NCI-H510A treated with DMSO at 0.1 percent for 48 hours (cell line): ENCODE measurements at regions not wholly inside any gene's neighbourhood (a gene's known extent, or its start where the extent isn't known, plus 50 kb on each side); places are given as distances from the start of the nearest gene placed in this dataset.

Experiments used
- DNase-seq: peaks from one replicate; lab custom pipeline; 2025; lab: John Stamatoyannopoulos, UW

DNA sequence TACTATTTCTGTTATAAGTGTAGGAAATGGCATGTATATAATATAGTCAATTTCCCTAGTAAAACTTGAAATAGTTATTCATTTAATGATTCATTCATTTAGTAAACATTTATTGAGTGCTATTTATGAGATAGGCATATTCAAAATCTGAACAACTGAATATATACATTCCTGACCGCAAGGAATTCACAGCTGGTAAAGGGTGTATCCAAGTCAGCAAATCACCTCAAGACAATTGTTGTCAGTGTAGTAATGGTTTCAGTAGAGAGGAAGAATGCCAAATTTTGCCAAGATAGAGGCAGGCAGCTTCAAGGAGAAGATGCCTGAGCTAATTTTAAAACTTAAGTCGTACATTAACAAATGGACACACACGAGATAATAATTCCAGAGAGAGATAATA is 89.8 kb upstream of the CHST9 start:
- DNase-seq = no peak

DNA sequence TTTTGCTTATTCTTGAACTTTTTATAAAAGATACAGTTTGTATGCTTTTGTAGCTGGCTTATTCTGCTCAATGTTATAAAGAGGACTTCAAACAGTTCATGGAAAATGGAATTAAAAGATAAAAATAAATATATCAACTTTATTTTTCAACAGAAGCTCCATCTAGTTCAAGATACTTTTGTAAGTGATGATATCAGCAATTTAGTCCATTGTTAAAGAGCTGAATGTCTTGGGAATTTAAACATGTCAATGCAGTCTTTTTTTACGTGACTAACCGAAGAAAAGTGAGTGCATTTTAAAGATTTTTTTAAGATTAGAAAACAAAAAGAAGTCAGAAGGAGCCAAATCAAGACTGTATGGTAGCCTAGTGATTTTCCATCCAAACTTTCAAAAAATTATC is 85.4 kb upstream of the CHST9 start:
- DNase-seq = no peak

DNA sequence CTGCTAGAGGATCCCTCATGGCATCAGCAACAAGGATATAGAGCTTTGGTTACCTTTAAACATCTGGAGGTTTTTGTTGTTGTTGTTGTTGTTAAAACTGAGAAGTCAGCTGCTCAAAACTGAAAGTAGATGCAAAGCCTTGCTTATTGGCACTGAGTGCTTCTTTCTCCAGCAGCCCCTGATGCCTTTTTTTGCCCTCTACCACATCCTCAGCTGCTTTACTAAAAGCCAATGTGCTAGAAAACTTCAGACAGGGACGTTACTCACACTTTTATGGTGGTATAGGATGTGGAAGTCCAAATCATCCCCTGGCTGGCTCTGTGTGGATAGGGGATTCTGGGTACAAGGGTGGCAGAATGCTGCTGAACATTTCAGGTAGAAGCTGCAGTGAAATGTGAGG is 78.3 kb upstream of the CHST9 start:
- DNase-seq = no peak

DNA sequence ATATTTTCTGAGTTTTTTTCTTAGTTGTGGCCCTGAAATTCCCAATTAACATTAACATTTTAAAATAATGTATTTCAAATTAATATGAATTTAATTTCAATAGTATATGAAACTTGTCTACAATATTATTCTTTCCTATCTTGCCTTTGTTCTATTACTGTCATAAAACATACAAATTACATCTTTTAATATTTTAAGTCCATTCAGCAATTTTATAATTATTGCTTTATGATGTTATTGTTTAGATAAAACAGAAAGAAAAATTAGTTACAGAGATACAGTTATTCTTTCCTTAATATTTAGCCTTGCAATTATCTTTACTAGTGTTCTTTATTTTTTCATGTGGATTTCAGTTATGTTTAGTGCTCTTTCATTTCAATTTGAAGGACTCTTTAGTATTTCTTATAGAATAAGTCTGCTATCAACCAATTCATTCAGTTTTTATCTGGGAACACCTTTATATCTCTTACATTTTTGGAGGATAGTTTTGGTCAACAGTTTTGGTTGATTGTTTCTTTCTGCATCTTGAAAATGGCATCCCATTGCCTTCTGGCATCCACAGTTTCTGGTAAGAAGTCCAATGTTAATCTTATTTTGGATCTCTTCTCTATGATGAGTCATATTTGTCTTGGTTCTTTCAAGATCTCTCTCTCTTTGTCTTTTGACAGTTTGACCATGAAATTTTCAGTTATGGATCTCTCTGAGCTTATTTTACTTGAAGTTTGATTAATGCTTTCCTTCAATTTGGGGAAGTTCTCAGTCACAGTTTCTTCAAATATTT is 76.9 kb upstream of the CHST9 start:
- no peak for DNase-seq

DNA sequence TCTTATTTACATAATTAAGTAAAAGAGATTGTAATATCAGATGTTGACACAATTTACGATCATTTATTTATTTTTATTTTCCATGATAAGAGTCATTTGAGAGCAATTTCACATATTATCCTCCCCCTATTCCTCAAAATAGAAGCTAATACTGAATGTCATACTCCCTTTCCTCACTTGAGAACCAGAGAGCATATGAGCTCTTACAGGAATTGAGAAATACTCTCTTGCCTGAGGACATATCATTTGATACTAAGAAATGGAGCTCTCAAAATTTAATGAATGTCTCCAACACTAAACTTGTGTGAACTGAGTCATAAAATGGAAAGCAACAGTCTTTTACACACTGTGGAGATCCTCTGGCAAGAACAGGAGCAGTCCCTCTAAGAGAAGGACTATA is 68.5 kb upstream of the CHST9 start:
- DNase-seq = no peak

DNA sequence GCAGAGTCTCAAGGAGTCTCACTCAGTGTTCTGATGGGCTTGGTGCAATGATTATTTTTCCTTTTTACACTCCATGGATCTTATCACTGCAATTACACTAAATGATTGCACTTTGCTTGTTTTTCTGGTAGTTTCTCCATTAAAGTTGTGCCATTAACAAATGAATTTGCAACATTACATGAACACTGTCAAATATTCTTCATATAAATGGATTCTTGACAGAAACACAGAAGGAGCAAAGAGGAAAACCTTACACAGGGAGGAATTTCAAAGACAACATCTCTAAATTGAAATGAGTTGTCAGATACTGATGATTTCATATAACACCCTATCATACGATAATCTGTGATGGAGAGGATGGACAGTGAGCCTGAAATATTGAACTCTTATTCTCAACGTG is 65.4 kb upstream of the CHST9 start:
- no peak for DNase-seq

DNA sequence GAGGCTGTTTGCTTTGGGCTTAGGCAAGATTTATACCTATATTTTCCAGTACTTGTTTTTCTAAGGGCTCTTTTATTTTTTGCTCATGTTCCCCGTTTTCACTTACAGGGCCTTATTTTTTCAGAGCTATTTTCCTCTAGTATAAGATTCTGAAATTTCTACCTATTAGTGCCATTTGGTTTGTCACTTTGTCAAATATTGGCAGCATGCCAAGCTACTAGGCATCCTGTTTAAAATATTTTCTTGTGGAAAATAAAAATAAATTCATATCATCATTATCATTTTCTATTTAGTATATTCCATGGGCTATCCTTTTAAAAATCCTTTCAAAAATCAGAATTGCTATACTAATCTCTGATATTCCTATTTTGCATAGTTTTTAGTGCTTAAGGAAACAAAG is 64.8 kb upstream of the CHST9 start:
- DNase-seq = no peak

DNA sequence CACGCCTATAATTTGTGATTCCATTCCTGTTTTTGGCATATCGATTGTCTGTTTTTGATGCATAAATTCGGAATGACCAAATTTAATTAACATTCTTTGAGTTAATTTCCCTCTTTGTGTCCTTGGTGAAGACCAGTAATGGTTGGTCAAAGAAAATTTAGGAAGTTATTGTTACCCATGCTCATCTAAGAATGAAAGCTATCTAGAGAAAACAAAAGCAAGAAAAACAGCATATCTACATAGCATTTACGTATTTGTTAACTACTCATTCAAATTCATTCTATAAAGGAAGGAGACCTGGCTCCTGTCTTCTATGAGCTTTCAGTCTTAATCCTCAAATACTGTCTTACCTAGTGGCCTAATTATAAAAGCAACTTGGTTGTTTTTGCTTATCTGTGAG is 59.2 kb upstream of the CHST9 start:
- DNase-seq = no peak

DNA sequence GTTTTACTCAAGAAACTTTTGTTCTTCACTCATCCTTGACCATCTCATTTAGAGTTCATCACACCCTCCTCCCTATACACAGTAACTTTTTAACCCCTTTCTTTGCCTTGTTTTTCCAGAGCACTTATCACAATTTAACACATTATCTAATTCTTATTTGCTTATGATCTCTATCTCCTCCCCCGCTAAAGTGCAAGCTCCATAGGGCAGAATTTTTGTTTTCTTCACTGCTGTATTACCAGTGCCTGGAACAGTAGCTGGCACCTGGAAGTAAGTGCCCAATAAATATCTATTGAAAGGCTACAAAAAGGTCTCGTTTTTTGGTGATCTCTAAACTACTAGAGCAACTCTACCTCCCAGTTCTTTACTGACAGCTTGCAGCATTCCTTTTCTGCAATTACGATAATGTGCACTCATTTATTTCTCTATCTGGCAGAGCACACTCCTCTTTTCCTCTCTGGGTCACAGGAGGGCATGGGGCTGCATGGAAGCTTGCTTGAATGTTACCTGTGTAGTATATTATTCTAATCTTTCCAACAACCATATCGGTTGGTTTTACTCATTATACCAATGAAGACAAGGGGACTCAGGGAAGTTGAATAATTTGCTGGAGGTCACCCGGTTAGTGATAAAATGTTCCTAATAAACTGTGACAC is 57.4 kb upstream of the CHST9 start:
- no peak for DNase-seq

DNA sequence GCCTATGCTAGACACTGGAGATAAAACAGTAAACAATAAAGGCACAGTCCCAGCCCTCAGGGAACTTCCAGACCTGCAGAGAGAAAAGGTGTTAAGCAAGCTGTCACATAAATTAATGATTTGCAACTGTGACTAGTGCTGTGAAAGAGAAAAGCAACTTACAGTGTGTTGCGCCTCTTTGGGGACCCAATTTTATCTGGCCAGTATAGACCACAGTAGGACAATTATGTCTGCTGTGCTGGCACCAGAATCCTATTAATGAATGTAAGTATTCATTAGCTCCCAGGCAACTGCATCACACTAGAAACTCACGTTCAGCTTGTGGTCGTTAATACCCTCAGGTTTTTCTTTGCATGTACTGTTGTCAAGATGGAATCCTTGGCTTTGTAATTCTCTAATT is 55.3 kb upstream of the CHST9 start:
- DNase-seq = no peak

DNA sequence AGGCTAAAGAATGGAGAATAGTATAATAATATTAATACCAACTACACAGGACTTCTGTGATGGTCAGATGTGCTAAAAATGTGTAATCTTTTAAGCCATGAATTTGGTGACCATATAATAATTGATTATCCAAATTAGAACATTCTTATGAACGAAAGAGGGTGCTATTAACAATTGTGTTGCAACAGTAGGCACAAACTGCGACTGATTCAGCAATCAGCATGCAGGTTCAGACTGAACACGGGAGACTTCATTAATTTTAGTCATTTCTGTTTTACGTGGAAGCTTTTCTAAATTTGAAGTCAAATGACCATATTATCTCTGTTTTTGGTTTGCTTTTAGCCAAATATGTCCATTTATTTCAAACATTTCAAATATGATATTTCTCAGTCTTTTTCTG is 54.6 kb upstream of the CHST9 start:
- DNase-seq = no peak

DNA sequence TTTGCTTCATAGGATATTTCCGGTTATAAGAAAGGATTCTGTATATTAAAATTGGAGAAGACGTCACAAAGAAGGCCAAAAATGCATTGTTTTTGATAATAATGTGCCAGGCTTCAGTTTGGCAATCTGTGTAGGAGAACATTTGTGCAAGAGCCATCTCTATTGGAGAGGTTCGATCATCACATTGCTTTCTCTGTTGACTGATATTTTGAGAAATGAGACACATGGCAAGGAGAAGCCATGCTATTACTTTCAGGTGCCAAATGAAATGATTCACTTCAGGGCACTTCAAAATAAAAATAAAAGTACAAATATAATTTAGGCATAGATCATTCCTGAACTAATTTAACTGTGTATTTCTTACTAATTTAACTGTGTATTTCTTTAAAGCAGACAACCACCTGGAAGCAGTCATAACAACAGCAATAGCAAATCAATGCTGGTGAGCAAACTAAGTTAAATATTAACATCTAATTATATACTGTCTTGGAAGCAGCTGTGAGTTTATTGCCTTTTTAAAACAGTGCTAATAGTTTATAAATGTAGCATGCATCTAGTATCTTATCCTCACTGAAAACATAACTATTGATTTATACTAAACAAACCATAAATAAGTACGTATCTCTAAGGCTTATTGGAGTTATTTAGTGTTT is 50.2 kb upstream of the CHST9 start:
- DNase-seq = no peak
